ENCODE measurements at regions not wholly inside any gene's neighbourhood (a gene's known extent, or its start where the extent isn't known, plus 50 kb on each side); places are given as distances from the start of the nearest gene placed in this dataset.

DNA sequence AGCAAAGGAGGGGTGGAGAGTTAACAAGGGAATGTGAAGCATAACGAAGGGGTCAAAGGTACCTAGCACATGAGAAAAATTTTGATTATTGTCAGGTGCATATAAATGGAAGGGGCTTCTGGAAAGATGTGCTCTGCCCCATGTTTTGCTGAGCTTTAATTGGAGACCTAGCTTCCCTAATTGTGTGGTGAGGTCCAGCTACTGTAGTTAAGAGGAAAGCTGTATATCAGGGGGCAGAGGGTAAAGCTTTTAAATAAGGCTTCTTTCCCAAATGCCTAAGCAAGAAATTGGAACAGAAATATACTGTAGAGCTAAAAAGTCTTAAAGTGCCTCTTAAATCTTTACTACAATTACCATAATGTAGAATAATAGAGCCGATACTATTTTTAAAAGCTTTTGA lies 267.2 kb downstream of the MAT2B start:
- Histone ChIP-seq H3K36me3 (ENCODE audit: control insufficient read depth in 1 of 2, insufficient read depth in 2 of 2, low read length in 2 of 2) (no peaks in the 10 kb centered on the region), H3K4me2 (ENCODE audit: low read length) (no peak overlapping the region), H3K9me3 (ENCODE audit: insufficient read depth, low read depth, low read length) (no peaks in the 10 kb centered on the region), H3K9ac (ENCODE audit: low read length) (no peak overlapping the region), H4K91ac (ENCODE audit: low read depth, low read length) (no peak overlapping the region), H2BK12ac (ENCODE audit: low read length) (no peak overlapping the region), H2AK5ac (ENCODE audit: low read length) (no peak overlapping the region), H2AFZ (ENCODE audit: insufficient read depth, low read length, poor library complexity) (no peak overlapping the region), H3K27ac (ENCODE audit: low read depth, low read length) (no peak overlapping the region), H2BK120ac (ENCODE audit: insufficient read depth, low read length, poor library complexity) (no peak overlapping the region), H3K18ac (ENCODE audit: low read length) (no peak overlapping the region), H3K23ac (ENCODE audit: low read length) (no peak overlapping the region), H3K27me3 (ENCODE audit: insufficient read depth, low read length) (no peaks in the 10 kb centered on the region), H3K4me3 (ENCODE audit: low read depth, low read length) (no peak overlapping the region), H3K79me2 (ENCODE audit: control insufficient read depth, insufficient read depth, low read length, poor library complexity) (no peaks in the 10 kb centered on the region), H3K4ac (ENCODE audit: low read depth, low read length) (no peak overlapping the region), H2BK5ac (ENCODE audit: low read depth, low read length, poor library complexity) (no peak overlapping the region), H4K12ac (ENCODE audit: low read depth, low read length) (no peak overlapping the region), H3K79me1 (ENCODE audit: low read length) (no peaks in the 10 kb centered on the region), H4K8ac (ENCODE audit: low read depth, low read length) (no peak overlapping the region), H3K4me1 (ENCODE audit: control insufficient read depth in 1 of 2, insufficient read depth in 2 of 2, low read length in 2 of 2) (no peaks in the 10 kb centered on the region), H3K14ac (ENCODE audit: low read length) (no peak overlapping the region)
- no peak for DNase-seq
- no CpG with 5 or more reads among the region's 2 CpGs for WGBS (ENCODE audit: extremely low coverage, insufficient coverage, insufficient read length)

DNA sequence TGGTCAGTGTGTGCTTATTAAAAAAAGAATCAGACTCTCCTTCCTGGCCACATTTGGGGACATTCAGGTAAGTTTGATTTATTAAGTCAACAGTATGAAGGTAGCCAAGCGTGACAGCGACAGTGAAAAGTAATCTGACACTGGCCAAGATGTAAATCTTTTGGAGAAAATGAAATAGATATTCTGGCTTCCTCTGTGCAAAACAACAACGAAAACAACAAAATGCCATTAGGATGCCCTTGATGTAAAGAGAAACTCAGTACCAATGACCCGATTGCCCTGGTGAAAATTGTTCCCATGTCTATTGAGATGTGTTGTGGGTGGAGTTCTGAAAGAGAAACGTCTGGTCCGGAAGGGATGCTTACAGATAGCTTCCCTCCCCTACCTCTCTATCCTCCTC lies 267.8 kb downstream of the MAT2B start:
- H3K14ac ChIP-seq (ENCODE audit: low read length) = no peak overlapping the region
- H3K27me3 ChIP-seq (ENCODE audit: insufficient read depth, low read length) = no peaks in the 10 kb centered on the region
- no peak overlapping the region for H4K12ac ChIP-seq (ENCODE audit: low read depth, low read length)
- no peaks in the 10 kb centered on the region for H3K79me2 ChIP-seq (ENCODE audit: control insufficient read depth, insufficient read depth, low read length, poor library complexity)
- H3K23ac ChIP-seq (ENCODE audit: low read length) = no peak overlapping the region
- H2AFZ ChIP-seq (ENCODE audit: insufficient read depth, low read length, poor library complexity) = no peak overlapping the region
- H3K27ac ChIP-seq (ENCODE audit: low read depth, low read length) = no peak overlapping the region
- no peak for DNase-seq
- no peaks in the 10 kb centered on the region for H3K36me3 ChIP-seq (ENCODE audit: control insufficient read depth in 1 of 2, insufficient read depth in 2 of 2, low read length in 2 of 2)
- no peak overlapping the region for H2AK5ac ChIP-seq (ENCODE audit: low read length)
- H4K8ac ChIP-seq (ENCODE audit: low read depth, low read length) = no peak overlapping the region
- no peak overlapping the region for H3K4ac ChIP-seq (ENCODE audit: low read depth, low read length)
- H3K4me2 ChIP-seq (ENCODE audit: low read length) = no peak overlapping the region
- no peak overlapping the region for H2BK12ac ChIP-seq (ENCODE audit: low read length)
- H3K79me1 ChIP-seq (ENCODE audit: low read length) = no peaks in the 10 kb centered on the region
- no CpG with 5 or more reads among the region's 6 CpGs for WGBS (ENCODE audit: extremely low coverage, insufficient coverage, insufficient read length)
- no peaks in the 10 kb centered on the region for H3K4me1 ChIP-seq (ENCODE audit: control insufficient read depth in 1 of 2, insufficient read depth in 2 of 2, low read length in 2 of 2)
- H2BK120ac ChIP-seq (ENCODE audit: insufficient read depth, low read length, poor library complexity) = no peak overlapping the region
- H4K91ac ChIP-seq (ENCODE audit: low read depth, low read length) = no peak overlapping the region
- no peak overlapping the region for H2BK5ac ChIP-seq (ENCODE audit: low read depth, low read length, poor library complexity)
- no peak overlapping the region for H3K9ac ChIP-seq (ENCODE audit: low read length)
- H3K4me3 ChIP-seq (ENCODE audit: low read depth, low read length) = no peak overlapping the region
- no peaks in the 10 kb centered on the region for H3K9me3 ChIP-seq (ENCODE audit: insufficient read depth, low read depth, low read length)
- no peak overlapping the region for H3K18ac ChIP-seq (ENCODE audit: low read length)

DNA sequence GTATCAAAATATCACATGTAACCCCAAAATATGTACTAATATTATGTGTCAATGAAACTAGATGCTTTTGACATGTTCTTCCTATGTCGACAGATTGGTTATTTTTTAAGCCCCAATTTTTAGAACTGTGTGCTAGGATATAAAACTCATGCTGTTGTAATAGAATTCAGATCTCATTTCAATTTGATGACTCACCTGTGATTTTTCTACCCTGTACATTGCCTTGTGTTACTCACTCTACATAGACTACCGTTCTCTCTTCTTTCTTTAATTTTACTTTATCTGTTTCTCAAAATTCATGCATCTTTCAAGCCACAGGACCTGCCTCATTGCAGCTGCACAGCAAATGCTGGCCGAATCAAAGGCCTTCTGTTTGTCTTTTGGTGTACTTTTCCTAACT lies 284.5 kb downstream of the MAT2B start:
- WGBS (ENCODE audit: extremely low coverage, insufficient coverage, insufficient read length) = no CpG with 5 or more reads among the region's 3 CpGs
- H3K4ac ChIP-seq (ENCODE audit: low read depth, low read length) = no peak overlapping the region
- H2AFZ ChIP-seq (ENCODE audit: insufficient read depth, low read length, poor library complexity) = no peak overlapping the region

DNA sequence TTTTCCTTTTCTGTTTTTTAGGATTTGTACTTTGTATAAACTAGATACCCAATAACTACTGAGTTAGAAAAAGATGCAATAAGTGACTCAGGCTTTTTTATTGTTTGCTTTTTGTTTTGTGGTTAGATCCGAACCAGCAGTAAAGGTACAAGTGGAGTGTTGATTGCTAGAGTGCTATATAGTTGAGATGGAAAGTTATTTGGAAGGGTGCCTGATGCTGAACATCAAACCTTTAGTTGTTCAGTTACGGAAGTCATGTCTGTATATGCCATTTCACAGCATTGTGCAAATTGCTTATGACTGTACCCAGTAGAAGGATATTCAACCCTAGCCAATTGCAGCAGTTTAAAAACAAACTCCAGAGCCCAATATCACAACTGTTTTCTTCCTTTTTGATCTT lies 285.1 kb downstream of the MAT2B start:
- Histone ChIP-seq H2BK120ac (ENCODE audit: insufficient read depth, low read length, poor library complexity) (no peak overlapping the region), H2BK12ac (ENCODE audit: low read length) (no peak overlapping the region), H3K14ac (ENCODE audit: low read length) (no peak overlapping the region), H3K79me2 (ENCODE audit: control insufficient read depth, insufficient read depth, low read length, poor library complexity) (no peaks in the 10 kb centered on the region), H3K36me3 (ENCODE audit: control insufficient read depth in 1 of 2, insufficient read depth in 2 of 2, low read length in 2 of 2) (no peaks in the 10 kb centered on the region), H4K8ac (ENCODE audit: low read depth, low read length) (no peak overlapping the region), H4K12ac (ENCODE audit: low read depth, low read length) (no peak overlapping the region), H3K4me2 (ENCODE audit: low read length) (no peak overlapping the region), H3K23ac (ENCODE audit: low read length) (no peak overlapping the region), H3K18ac (ENCODE audit: low read length) (no peak overlapping the region), H3K27me3 (ENCODE audit: insufficient read depth, low read length) (no peaks in the 10 kb centered on the region), H3K4me3 (ENCODE audit: low read depth, low read length) (no peak overlapping the region), H3K79me1 (ENCODE audit: low read length) (no peaks in the 10 kb centered on the region), H3K27ac (ENCODE audit: low read depth, low read length) (no peak overlapping the region), H3K9ac (ENCODE audit: low read length) (no peak overlapping the region), H2BK5ac (ENCODE audit: low read depth, low read length, poor library complexity) (no peak overlapping the region), H3K4ac (ENCODE audit: low read depth, low read length) (no peak overlapping the region), H4K91ac (ENCODE audit: low read depth, low read length) (no peak overlapping the region), H3K9me3 (ENCODE audit: insufficient read depth, low read depth, low read length) (no peaks in the 10 kb centered on the region), H2AK5ac (ENCODE audit: low read length) (no peak overlapping the region), H2AFZ (ENCODE audit: insufficient read depth, low read length, poor library complexity) (no peak overlapping the region), H3K4me1 (ENCODE audit: control insufficient read depth in 1 of 2, insufficient read depth in 2 of 2, low read length in 2 of 2) (no peaks in the 10 kb centered on the region)
- DNase-seq = no peak
- WGBS (ENCODE audit: extremely low coverage, insufficient coverage, insufficient read length) = no CpG with 5 or more reads among the region's 2 CpGs

More for the DNA sequence above, 284.5 kb downstream of the MAT2B start:
- H3K79me2 ChIP-seq (ENCODE audit: control insufficient read depth, insufficient read depth, low read length, poor library complexity) = no peaks in the 10 kb centered on the region
- no peak overlapping the region for H3K18ac ChIP-seq (ENCODE audit: low read length)
- H2BK120ac ChIP-seq (ENCODE audit: insufficient read depth, low read length, poor library complexity) = no peak overlapping the region
- no peak overlapping the region for H2BK12ac ChIP-seq (ENCODE audit: low read length)
- no peak overlapping the region for H3K23ac ChIP-seq (ENCODE audit: low read length)
- no peak overlapping the region for H3K9ac ChIP-seq (ENCODE audit: low read length)
- no peaks in the 10 kb centered on the region for H3K79me1 ChIP-seq (ENCODE audit: low read length)
- H3K27me3 ChIP-seq (ENCODE audit: insufficient read depth, low read length) = no peaks in the 10 kb centered on the region
- H4K12ac ChIP-seq (ENCODE audit: low read depth, low read length) = no peak overlapping the region
- H2BK5ac ChIP-seq (ENCODE audit: low read depth, low read length, poor library complexity) = no peak overlapping the region
- no peak overlapping the region for H3K14ac ChIP-seq (ENCODE audit: low read length)
- H3K36me3 ChIP-seq (ENCODE audit: control insufficient read depth in 1 of 2, insufficient read depth in 2 of 2, low read length in 2 of 2) = no peaks in the 10 kb centered on the region
- no peak overlapping the region for H3K4me3 ChIP-seq (ENCODE audit: low read depth, low read length)
- H3K4me2 ChIP-seq (ENCODE audit: low read length) = no peak overlapping the region
- no peak overlapping the region for H2AK5ac ChIP-seq (ENCODE audit: low read length)
- no peaks in the 10 kb centered on the region for H3K9me3 ChIP-seq (ENCODE audit: insufficient read depth, low read depth, low read length)
- no peak overlapping the region for H3K27ac ChIP-seq (ENCODE audit: low read depth, low read length)
- H3K4me1 ChIP-seq (ENCODE audit: control insufficient read depth in 1 of 2, insufficient read depth in 2 of 2, low read length in 2 of 2) = no peaks in the 10 kb centered on the region
- no peak for DNase-seq
- no peak overlapping the region for H4K8ac ChIP-seq (ENCODE audit: low read depth, low read length)
- H4K91ac ChIP-seq (ENCODE audit: low read depth, low read length) = no peak overlapping the region

Measured in trophoblast cell (in vitro differentiated cells and primary cell).